Kidney epithelial cell (primary cell): ENCODE measurements at regions not wholly inside any gene's neighbourhood (a gene's known extent, or its start where the extent isn't known, plus 50 kb on each side); places are given as distances from the start of the nearest gene placed in this dataset.

ENCODE experiments used
- DNase-seq: peaks from one replicate; pipeline ENCODE4 v3.0.0-alpha.2; 2010; ENCODE audit warnings: low read depth
- H3K27me3 ChIP-seq: 2 replicates; pipeline ENCODE4 v1.6.0; 2011; ENCODE audit warnings: low read length; ENCODE audit not compliant: control insufficient read depth, insufficient read depth
- H3K36me3 ChIP-seq: 2 replicates; pipeline ENCODE4 v1.5.1; 2011; ENCODE audit warnings: low read length; ENCODE audit not compliant: control insufficient read depth, insufficient read depth
- H3K4me3 ChIP-seq: 2 replicates; pipeline ENCODE4 v1.5.1; 2011; ENCODE audit warnings: low read depth, mild to moderate bottlenecking, control low read depth, low read length
- CTCF ChIP-seq: IDR thresholded peaks from 2 replicates; pipeline ENCODE4 v1.5.1; 2011; ENCODE audit warnings: mild to moderate bottlenecking, moderate library complexity, low read length, control low read depth, inconsistent platforms; ENCODE audit not compliant: insufficient read depth, poor library complexity, severe bottlenecking

- Histone ChIP-seq H3K27me3 (peaks cover 25% of the 10 kb centered on the region), H3K36me3 (no peaks in the 10 kb centered on the region), H3K4me3 (no peak overlapping the region)
- no peak for DNase-seq
- no peak for TF ChIP-seq CTCF
These were observed 82.2 kb downstream of the RPS6KA4 start for GRCh38 chr11:64441127-64441526.

GRCh38 chr11:64443001-64443400 lies 84.0 kb downstream of the RPS6KA4 start:
- no peak for TF ChIP-seq CTCF
- no peak for DNase-seq

GRCh38 chr11:64444838-64445441 lies 86.0 kb downstream of the RPS6KA4 start:
- H3K27me3 ChIP-seq: peaks cover 34% of the 10 kb centered on the region
- no peaks in the 10 kb centered on the region for H3K36me3 ChIP-seq
- no peak for DNase-seq
- TF ChIP-seq CTCF: no peak
- H3K4me3 ChIP-seq: no peak overlapping the region

More at GRCh38 chr11:64443001-64443400, 84.0 kb downstream of the RPS6KA4 start:
- Histone ChIP-seq H3K27me3 (peaks cover 20% of the 10 kb centered on the region), H3K4me3 (no peak overlapping the region), H3K36me3 (no peaks in the 10 kb centered on the region)

GRCh38 chr11:64445651-64446050 lies 86.7 kb downstream of the RPS6KA4 start:
- TF ChIP-seq CTCF: no peak
- no peak overlapping the region for H3K4me3 ChIP-seq
- peaks cover 32% of the 10 kb centered on the region for H3K27me3 ChIP-seq
- H3K36me3 ChIP-seq: no peaks in the 10 kb centered on the region
- DNase-seq: no peak

GRCh38 chr11:64447831-64448598 lies 89.1 kb downstream of the RPS6KA4 start:
- Histone ChIP-seq H3K36me3 (no peaks in the 10 kb centered on the region), H3K27me3 (peaks cover 29% of the 10 kb centered on the region), H3K4me3 (no peak overlapping the region)
- no peak for TF ChIP-seq CTCF
- no peak for DNase-seq
